Jurkat, Clone E6-1 (cell line): ENCODE measurements at regions not wholly inside any gene's neighbourhood (a gene's known extent, or its start where the extent isn't known, plus 50 kb on each side); places are given as distances from the start of the nearest gene placed in this dataset.
A peak's percentile ranks its signal among the peaks of the same experiment; 100 is the strongest.
"Not testable (repeated sequence)": the region's sequence is repeated elsewhere in the genome, so short reads cannot be mapped to it uniquely, and the experiment has no call there.

Source experiments
- DNase-seq: peaks from one replicate; pipeline ENCODE4 v3.0.0-alpha.2; 2011; ENCODE audit warnings: low read depth, low spot score
- H3K4me3 ChIP-seq: 2 replicates; pipeline ENCODE4 v1.5.1; 2011; ENCODE audit warnings: mild to moderate bottlenecking, low read length, control low read depth, moderate library complexity

DNA sequence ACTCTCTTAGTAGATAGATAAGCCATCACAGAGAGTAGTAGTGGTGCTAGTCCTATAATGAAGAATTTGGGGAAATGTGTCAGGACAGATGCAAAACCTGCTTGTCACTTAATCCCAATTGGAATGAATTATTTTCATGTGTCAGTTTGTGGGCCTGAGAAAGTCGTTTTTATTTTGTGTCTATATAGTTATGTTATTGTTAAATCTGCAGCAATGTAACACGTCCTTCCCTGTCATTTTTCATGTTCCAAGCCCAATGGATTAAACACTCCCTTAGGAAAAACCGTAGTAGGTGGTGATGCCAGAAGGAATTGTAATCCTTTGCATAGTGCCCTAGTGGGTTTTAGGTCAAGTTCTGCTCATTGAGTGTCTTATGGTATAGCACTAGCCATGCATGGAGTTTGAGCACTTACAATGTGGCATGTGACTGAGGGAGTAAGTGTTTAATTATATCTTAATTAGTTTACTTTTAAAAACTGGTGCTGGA lies 105.9 kb upstream of the PRSS16 start:
- no peak for DNase-seq
- H3K4me3 ChIP-seq, result no peak overlapping the region

DNA sequence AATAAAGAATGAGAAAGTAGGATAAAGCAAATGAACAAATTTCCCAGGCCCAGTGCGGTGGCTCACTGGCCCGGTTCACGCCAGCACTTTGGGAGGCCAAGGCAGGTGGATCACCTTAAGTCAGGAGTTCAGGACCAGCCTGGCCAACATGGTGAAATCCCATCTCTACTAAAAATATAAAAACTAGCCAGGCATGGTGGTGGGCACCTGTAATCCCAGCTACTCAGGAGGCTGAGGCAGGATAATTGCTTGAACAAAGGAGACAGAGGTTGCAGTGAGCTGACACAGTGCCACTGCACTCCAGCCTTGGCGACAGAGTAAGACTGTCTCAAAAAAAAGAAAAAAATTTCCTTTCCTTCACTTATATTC lies 104.5 kb upstream of the PRSS16 start:
- not testable (repeated sequence) for H3K4me3 ChIP-seq, DNase-seq

DNA sequence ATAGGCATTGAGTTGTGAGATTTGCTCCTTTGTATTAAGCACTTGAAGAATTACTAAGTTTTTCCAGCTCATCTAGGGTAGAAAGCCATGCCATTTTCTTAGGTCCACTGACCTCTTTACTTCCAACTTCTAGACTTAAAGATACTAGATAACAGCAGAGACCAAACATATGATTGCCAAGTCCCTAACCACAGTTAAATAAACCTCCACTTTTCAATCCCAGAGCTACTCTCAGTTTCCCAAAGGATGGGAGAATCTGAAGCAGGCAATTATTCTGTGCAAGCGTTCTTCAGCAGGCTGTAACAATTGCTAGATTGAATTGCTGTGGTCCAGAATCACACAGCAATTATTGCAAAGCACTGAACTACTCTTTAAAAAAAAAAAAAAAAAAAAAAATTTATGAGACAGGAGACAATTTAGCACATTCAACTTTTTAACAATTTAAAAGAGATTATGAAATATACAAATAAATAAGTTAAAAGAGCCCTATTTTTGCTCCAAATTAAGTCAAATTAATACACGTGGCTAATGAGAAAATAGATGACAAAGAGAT lies 104.0 kb upstream of the PRSS16 start:
- DNase-seq, result no peak
- no peak overlapping the region for H3K4me3 ChIP-seq

GRCh38 chr6:27144740-27145079 lies 102.8 kb upstream of the PRSS16 start:
- no peak overlapping the region; the same call in 1 of the 2 replicates for H3K4me3 ChIP-seq
- no peak for DNase-seq

DNA sequence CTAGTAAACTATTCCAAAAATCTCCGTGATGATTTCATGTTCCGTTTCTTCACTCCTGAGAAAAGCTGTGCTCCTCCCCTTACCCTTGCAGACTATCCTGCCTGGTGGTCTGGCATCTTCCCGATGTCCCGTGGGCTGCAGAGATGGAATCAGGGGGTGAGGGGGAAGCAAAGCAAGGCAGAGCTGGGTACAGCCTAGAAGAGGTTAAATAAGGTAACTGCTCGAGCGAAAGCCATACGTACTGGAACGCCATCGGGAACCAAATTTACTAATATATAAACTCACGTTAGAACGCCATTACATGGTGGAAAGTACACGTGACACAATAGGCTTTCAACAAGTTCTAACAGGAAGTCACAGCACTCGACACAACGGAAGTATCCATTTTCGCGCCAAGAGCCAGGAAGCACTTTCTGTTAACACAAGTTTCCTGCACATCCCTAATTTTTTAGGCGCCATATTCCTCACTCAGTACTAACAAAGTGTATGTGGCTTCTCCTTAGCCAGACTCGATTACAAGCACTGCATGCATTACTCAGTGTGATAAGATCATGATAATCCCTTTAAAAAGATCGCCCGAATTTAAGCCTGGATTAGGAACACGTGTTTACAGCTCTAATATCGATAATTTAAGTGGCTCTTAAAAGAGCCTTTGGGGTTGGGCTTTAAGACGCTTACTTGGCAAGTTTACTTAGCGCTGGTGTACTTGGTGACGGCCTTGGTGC lies 101.6 kb upstream of the PRSS16 start:
- peak; percentile 95 for DNase-seq

GRCh38 chr6:27146456-27146705 lies 101.1 kb upstream of the PRSS16 start:
- not testable (repeated sequence) for DNase-seq
- H3K4me3 ChIP-seq, result peak overlapping the region; percentile 62

More for the DNA sequence above, 101.6 kb upstream of the PRSS16 start:
- peak overlapping the region; percentile 62 for H3K4me3 ChIP-seq

- peak; percentile 99 for DNase-seq
- H3K4me3 ChIP-seq, result peak overlapping the region; percentile 62
These were observed 100.6 kb upstream of the PRSS16 start for GRCh38 chr6:27146706-27147505.

- no peak for DNase-seq
- H3K4me3 ChIP-seq, result no peak overlapping the region
These were observed 99.1 kb upstream of the PRSS16 start for GRCh38 chr6:27148404-27148795.

DNA sequence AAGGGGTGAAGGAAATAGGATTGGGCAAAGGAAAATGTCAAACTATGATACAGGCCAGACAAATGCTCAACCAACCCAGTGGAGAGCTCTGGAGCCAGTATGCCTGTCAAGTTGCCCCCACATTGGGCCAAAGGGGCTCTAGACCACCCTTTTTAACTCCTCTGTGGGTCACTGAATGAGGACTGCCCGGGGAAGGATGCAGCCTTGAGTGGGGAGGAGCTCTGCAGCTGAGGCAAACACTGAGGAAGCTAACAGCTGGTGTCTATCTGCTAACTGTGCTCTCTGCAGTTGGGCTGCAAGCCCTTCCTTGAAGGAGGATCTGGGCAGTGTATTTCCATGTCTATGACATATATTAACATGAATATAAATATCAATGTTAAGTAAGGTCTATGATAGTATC lies 98.4 kb upstream of the PRSS16 start:
- DNase-seq, result no peak
- H3K4me3 ChIP-seq, result no peak overlapping the region

DNA sequence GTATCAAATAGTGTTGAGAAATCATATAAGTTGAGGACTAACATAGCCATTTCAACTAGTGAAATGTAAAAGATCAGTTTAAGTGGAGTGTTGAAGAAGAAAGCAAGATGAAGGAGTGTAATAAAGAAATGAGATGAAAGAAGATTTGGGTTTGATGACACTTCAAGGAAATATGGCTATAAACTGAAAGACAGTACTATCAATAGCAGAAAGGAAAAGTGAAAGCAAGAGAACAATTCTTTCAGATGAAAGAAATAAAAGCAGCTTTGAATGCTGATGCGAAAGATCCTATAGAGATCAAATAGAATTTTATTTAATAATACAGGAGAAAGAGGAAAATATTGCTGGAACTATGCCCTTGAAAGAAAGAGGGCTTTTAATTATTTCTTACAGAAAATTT lies 92.8 kb upstream of the PRSS16 start:
- H3K4me3 ChIP-seq, result no peak overlapping the region
- no peak for DNase-seq

- DNase-seq, result no peak
- no peak overlapping the region for H3K4me3 ChIP-seq
These were observed 90.5 kb upstream of the PRSS16 start for GRCh38 chr6:27156874-27157458.

DNA sequence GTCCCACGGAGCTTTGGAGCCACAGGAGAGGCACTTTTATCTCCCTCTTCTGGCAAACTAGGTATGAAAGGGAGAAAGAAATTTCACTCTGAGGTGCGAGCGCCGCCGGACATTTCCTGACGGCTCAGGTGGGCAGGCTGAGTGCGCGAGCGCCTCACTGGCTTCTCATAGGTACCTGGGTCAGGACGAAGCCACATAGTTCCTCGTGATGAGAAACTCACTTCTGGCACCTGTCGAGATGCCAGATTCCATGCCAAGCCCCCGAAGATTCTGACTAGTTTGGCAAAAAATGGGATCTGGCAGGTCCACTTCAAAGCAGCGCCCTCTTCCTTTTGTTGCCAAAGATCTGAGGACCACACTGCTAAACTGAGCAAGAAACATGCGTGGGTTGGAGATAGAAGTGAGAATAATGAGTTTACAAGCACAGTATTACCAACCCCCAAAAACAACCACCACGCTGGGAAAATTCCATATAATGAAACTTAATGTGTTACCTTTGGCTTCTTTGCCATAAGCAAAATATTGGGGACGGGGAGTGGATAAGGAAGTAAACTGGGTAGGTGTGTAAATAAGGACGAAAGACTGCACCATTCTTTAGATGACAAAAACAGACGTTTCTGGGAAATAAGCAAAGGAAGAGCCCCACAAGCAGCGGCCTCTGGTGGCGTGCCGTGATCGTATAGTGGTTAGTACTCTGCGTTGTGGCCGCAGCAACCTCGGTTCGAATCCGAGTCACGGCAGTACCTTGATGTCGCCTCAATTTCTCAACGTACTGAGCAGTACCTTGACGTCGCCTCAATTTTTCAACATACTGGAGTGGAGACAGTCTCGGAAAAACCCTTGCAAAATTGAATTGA lies 89.8 kb upstream of the PRSS16 start:
- no peak overlapping the region for H3K4me3 ChIP-seq
- no peak for DNase-seq

- H3K4me3 ChIP-seq, result no peak overlapping the region
- no peak for DNase-seq
These were observed 89.2 kb upstream of the PRSS16 start for GRCh38 chr6:27158316-27158643.

GRCh38 chr6:27159725-27160124 lies 87.8 kb upstream of the PRSS16 start:
- no peak overlapping the region for H3K4me3 ChIP-seq
- no peak for DNase-seq

- DNase-seq, result no peak
- H3K4me3 ChIP-seq, result no peak overlapping the region
These were observed 86.4 kb upstream of the PRSS16 start for GRCh38 chr6:27161115-27161514.

GRCh38 chr6:27161603-27161945 lies 85.9 kb upstream of the PRSS16 start:
- H3K4me3 ChIP-seq, result no peak overlapping the region
- DNase-seq, result no peak

DNA sequence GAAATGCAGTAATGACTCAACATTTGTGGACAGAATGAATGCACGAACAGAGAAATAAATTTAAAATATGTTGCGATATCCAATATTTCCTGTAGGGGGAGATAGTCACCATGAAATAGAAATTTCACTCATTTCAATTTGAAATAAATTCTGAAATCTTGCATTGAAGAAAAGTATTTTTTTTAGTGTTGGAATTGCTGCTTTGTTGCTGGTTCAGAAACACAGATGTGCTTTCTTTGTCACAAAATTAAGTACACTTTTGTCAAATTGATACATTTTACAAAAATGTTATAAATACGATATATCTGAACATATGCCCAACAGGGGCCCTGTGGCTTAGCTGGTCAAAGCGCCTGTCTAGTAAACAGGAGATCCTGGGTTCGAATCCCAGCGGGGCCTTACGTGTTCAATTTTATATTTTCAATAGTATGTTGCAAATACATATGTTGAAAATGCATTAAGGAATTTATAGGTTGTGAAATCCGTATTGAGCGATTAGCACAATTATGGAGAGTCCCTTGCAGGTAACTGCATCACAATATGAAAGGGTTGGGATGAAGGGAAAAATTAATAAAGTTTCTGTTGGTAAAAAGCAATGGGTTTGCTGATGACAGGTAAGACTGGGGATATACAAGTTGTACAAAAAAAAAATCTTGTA lies 85.4 kb upstream of the PRSS16 start:
- DNase-seq, result no peak
- H3K4me3 ChIP-seq, result no peak overlapping the region

- DNase-seq, result no peak
These were observed 83.7 kb upstream of the PRSS16 start for GRCh38 chr6:27163834-27164233.

GRCh38 chr6:27168108-27168507 lies 79.4 kb upstream of the PRSS16 start:
- no peak overlapping the region for H3K4me3 ChIP-seq
- DNase-seq, result no peak

More at GRCh38 chr6:27163834-27164233, 83.7 kb upstream of the PRSS16 start:
- no peak overlapping the region for H3K4me3 ChIP-seq
